Skeletal muscle tissue (tissue), 3 donors: ENCODE measurements at regions not wholly inside any gene's neighbourhood (a gene's known extent, or its start where the extent isn't known, plus 50 kb on each side); places are given as distances from the start of the nearest gene placed in this dataset.

ENCODE experiments used
- H3K27ac ChIP-seq: one replicate; pipeline ENCODE4 v1.7.0; 2013; ENCODE audit warnings: mild to moderate bottlenecking, low read depth, low read length, inconsistent platforms
- H3K27me3 ChIP-seq, 3 donors: one replicate each; pipeline ENCODE4 v1.7.0; 2013; ENCODE audit warnings: low read length in 3 of 3; ENCODE audit not compliant: control insufficient read depth in 3 of 3, insufficient read depth in 3 of 3
- H3K36me3 ChIP-seq, 3 donors: one replicate each; pipeline ENCODE4 v1.7.0; 2013; ENCODE audit warnings: low read length in 3 of 3; ENCODE audit not compliant: control insufficient read depth in 3 of 3, insufficient read depth in 3 of 3
- H3K4me1 ChIP-seq, 3 donors: one replicate each; pipeline ENCODE4 v1.7.0; 2013; ENCODE audit warnings: low read length in 3 of 3, mild to moderate bottlenecking in 3 of 3; ENCODE audit not compliant: control insufficient read depth in 3 of 3, insufficient read depth in 3 of 3
- H3K4me3 ChIP-seq, 3 donors: one replicate each; pipeline ENCODE4 v1.7.0; 2013; ENCODE audit warnings: low read length in 3 of 3
- H3K9ac ChIP-seq, 3 donors: one replicate each; pipeline ENCODE4 v1.7.0; 2013; ENCODE audit warnings: low read length in 3 of 3, mild to moderate bottlenecking in 3 of 3, moderate library complexity in 2 of 3, low read depth in 1 of 3
- H3K9me3 ChIP-seq, 3 donors: one replicate each; pipeline ENCODE4 v1.7.0; 2013; ENCODE audit warnings: low read length in 3 of 3; ENCODE audit not compliant: control insufficient read depth in 3 of 3
- donor health status: Osteomylitis.

DNA sequence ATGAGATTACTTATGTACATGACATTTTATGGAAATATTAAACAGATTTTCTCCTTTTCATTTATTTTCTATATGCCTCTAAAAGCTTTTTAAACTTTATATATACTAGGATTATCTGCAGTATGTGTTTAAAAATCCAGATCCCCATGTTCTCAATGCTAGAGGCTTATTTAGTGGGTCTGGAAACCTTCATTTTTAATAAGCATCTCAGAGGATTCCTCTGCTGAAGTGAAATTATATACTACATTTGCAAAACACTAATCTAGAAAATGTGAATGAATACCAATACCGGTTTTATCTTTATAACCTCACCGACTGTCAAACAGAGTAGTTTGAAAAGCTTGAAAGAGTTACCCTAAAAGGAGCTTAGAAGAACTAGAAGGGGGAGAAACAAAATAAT, 863.8 kb upstream of the ZWINT start:
- Histone ChIP-seq H3K9ac (no peak overlapping the region), H3K4me3 (no peak overlapping the region), H3K27me3 (no peaks in the 10 kb centered on the region), H3K27ac (no peak overlapping the region), H3K36me3 (no peaks in the 10 kb centered on the region), H3K4me1 (no peaks in the 10 kb centered on the region), H3K9me3 (peaks cover 0 to 3% (median 0%) of the 10 kb centered on the region in 3 donors)

- Histone ChIP-seq H3K9me3 (no peaks in the 10 kb centered on the region), H3K36me3 (no peaks in the 10 kb centered on the region), H3K27ac (no peak overlapping the region), H3K4me3 (no peak overlapping the region), H3K9ac (no peak overlapping the region), H3K27me3 (no peaks in the 10 kb centered on the region), H3K4me1 (no peaks in the 10 kb centered on the region)
Measured at GRCh38 chr10:57222603-57223002, 861.5 kb upstream of the ZWINT start.

- no peak overlapping the region for H3K9ac ChIP-seq
- H3K4me3 ChIP-seq = no peak overlapping the region
- no peaks in the 10 kb centered on the region for H3K36me3 ChIP-seq
- H3K27me3 ChIP-seq = no peaks in the 10 kb centered on the region
- H3K9me3 ChIP-seq = no peaks in the 10 kb centered on the region
- no peak overlapping the region for H3K27ac ChIP-seq
- no peaks in the 10 kb centered on the region for H3K4me1 ChIP-seq
Measured at GRCh38 chr10:57222129-57222528, 861.1 kb upstream of the ZWINT start.

GRCh38 chr10:57221674-57222073, 860.6 kb upstream of the ZWINT start:
- Histone ChIP-seq H3K36me3 (no peaks in the 10 kb centered on the region), H3K9ac (no peak overlapping the region), H3K9me3 (no peaks in the 10 kb centered on the region), H3K4me3 (no peak overlapping the region), H3K27ac (no peak overlapping the region), H3K4me1 (no peaks in the 10 kb centered on the region), H3K27me3 (no peaks in the 10 kb centered on the region)

DNA sequence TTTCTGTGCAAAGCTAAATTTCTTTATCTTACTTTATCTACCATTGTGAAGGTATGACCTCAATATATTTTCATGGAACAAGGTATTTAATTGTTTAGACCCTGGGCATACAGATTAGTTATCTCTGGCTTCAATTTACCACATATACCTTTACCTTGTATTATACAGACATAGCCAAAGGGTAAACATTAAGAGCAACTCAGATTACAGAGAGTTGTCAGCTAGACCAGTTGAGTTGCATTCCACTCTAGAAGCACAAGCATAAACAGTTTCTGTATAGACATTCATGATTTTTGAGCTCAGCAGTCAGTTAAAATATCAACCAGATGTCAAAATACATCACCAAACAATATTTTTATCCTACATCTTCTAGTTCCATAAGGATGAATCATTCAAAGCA, 857.3 kb upstream of the ZWINT start:
- H3K27ac ChIP-seq = no peak overlapping the region
- no peak overlapping the region for H3K9ac ChIP-seq
- H3K9me3 ChIP-seq = no peaks in the 10 kb centered on the region
- no peaks in the 10 kb centered on the region for H3K27me3 ChIP-seq
- no peaks in the 10 kb centered on the region for H3K4me1 ChIP-seq
- H3K36me3 ChIP-seq = no peaks in the 10 kb centered on the region
- H3K4me3 ChIP-seq = no peak overlapping the region

DNA sequence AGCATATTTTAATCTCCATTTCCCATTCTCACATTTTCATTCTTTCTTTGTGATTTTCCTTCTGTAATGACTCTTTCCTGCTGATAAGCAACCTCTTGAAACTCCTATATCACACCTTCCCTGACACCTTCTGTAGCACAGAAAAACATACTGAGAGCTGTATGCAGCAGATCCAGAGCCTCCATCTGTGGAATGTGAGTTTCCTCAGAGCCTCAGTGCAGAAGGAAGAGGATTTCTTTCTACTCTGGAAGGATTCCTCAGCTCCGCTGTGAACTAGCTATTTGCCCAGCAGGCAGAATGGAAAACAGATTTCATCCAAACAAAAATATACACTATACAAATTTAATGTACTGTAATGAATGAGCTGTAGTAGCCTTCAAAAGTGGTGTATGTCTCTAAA, 841.3 kb upstream of the ZWINT start:
- Histone ChIP-seq H3K9me3 (no peaks in the 10 kb centered on the region), H3K27ac (no peak overlapping the region), H3K27me3 (no peaks in the 10 kb centered on the region), H3K4me1 (no peaks in the 10 kb centered on the region), H3K36me3 (no peaks in the 10 kb centered on the region), H3K4me3 (no peak overlapping the region), H3K9ac (no peak overlapping the region)

GRCh38 chr10:57188846-57189245, 827.8 kb upstream of the ZWINT start:
- Histone ChIP-seq H3K4me1 (no peaks in the 10 kb centered on the region), H3K9ac (no peak overlapping the region), H3K4me3 (no peak overlapping the region), H3K27me3 (no peaks in the 10 kb centered on the region), H3K27ac (no peak overlapping the region), H3K36me3 (no peaks in the 10 kb centered on the region), H3K9me3 (no peaks in the 10 kb centered on the region)

DNA sequence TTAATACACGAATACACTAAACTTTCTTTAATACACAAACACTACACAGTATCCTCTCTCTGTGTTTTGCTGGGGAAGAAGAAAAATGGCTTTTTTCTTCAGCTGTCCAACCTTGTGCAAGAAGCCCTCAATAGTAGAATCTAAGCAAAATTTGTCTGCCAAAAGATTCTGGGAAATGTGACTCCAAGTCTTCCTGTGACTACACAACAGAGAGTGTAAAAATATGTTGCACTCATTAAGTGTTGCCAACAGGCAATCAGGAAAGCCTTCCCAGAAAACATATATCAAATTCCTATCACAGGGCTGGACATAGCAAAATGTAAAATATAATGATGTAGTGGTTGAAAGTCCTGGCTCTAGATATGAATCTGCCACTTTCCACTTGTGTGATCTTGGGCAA, 825.1 kb upstream of the ZWINT start:
- H3K9me3 ChIP-seq = no peaks in the 10 kb centered on the region
- no peak overlapping the region for H3K4me3 ChIP-seq
- no peaks in the 10 kb centered on the region for H3K27me3 ChIP-seq
- no peak overlapping the region for H3K9ac ChIP-seq
- no peaks in the 10 kb centered on the region for H3K4me1 ChIP-seq
- H3K27ac ChIP-seq = no peak overlapping the region
- no peaks in the 10 kb centered on the region for H3K36me3 ChIP-seq

GRCh38 chr10:57169597-57169996, 808.5 kb upstream of the ZWINT start:
- Histone ChIP-seq H3K4me1 (no peaks in the 10 kb centered on the region), H3K27me3 (no peaks in the 10 kb centered on the region), H3K4me3 (no peak overlapping the region), H3K9ac (no peak overlapping the region), H3K9me3 (no peaks in the 10 kb centered on the region), H3K36me3 (no peaks in the 10 kb centered on the region), H3K27ac (no peak overlapping the region)

- Histone ChIP-seq H3K4me3 (no peak overlapping the region), H3K36me3 (no peaks in the 10 kb centered on the region), H3K9ac (no peak overlapping the region), H3K4me1 (no peaks in the 10 kb centered on the region), H3K9me3 (no peaks in the 10 kb centered on the region), H3K27ac (no peak overlapping the region), H3K27me3 (no peaks in the 10 kb centered on the region)
Measured at GRCh38 chr10:57168611-57169240, 807.7 kb upstream of the ZWINT start.

GRCh38 chr10:57165671-57166070, 804.6 kb upstream of the ZWINT start:
- H3K4me3 ChIP-seq = no peak overlapping the region
- no peaks in the 10 kb centered on the region for H3K27me3 ChIP-seq

More at GRCh38 chr10:57165671-57166070, 804.6 kb upstream of the ZWINT start:
- Histone ChIP-seq H3K9me3 (no peaks in the 10 kb centered on the region), H3K9ac (no peak overlapping the region), H3K36me3 (no peaks in the 10 kb centered on the region), H3K27ac (no peak overlapping the region), H3K4me1 (no peaks in the 10 kb centered on the region)
